Gastrocnemius medialis (tissue), 4 donors: ENCODE measurements at regions not wholly inside any gene's neighbourhood (a gene's known extent, or its start where the extent isn't known, plus 50 kb on each side); places are given as distances from the start of the nearest gene placed in this dataset.

Source experiments
- CTCF ChIP-seq, 5 experiments: fragments of 450-650 bp in 3 of 5; fragments of 200-600 bp in 2 of 5; sonication (generic) in 2 of 5; IDR thresholded peaks in 4 of 5; conservative IDR thresholded peaks in 1 of 5; 1 replicate in 4 of 5; 2 replicates in 1 of 5; pipeline ENCODE4 v1.5.1; 2016 to 2019; ENCODE audit warnings: antibody characterized with exemption in 5 of 5, mild to moderate bottlenecking in 3 of 5, moderate library complexity in 3 of 5
- POLR2A ChIP-seq, 2 donors: fragments of 450-650 bp; IDR thresholded peaks; one replicate each; pipeline ENCODE4 v1.6.1; 2017; ENCODE audit warnings: antibody characterized with exemption in 2 of 2, mild to moderate bottlenecking in 2 of 2, moderate library complexity in 2 of 2

- TF ChIP-seq CTCF (IDR thresholded peaks at IDR 0.05 in 4 of 5, conservative IDR thresholded peaks at IDR 0.05 in 1 of 5) = no peak
- no peak for TF ChIP-seq POLR2A (IDR thresholded peaks at IDR 0.05)
These were observed 162.3 kb downstream of the IRF8 start for GRCh38 chr16:86061318-86061695.
